DMS53 (cell line): ENCODE measurements at regions not wholly inside any gene's neighbourhood (a gene's known extent, or its start where the extent isn't known, plus 50 kb on each side); places are given as distances from the start of the nearest gene placed in this dataset.
"Not testable (repeated sequence)": the region's sequence is repeated elsewhere in the genome, so short reads cannot be mapped to it uniquely, and the experiment has no call there.

Source experiments
- DNase-seq: peaks from one replicate; lab custom pipeline; 2025; lab: John Stamatoyannopoulos, UW

- no peak for DNase-seq
Measured at GRCh38 chr3:153442799-153443487, 280.9 kb downstream of the RAP2B start.

GRCh38 chr3:153443961-153444360 lies 281.9 kb downstream of the RAP2B start:
- DNase-seq: peak; percentile 20

DNA sequence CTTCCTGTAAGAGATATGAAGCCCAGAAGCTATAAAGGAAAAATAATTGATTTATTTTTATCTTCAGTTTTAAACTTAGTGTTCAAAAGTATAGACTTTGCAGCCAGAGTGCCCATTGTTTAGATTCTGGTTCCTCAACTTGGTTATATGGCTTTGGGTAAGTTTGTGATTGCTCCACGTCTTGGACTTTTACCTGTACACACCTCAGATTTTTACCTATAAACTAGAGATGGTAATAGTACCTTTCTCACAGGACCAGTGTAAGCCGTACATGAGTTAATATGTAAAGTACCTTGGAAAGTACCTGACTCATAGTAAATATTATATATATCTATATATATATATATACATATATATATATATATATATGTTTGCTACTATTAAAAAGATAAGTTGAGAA lies 283.8 kb downstream of the RAP2B start:
- DNase-seq: no peak

- DNase-seq: no peak
Measured at GRCh38 chr3:153448151-153448829, 286.3 kb downstream of the RAP2B start.

GRCh38 chr3:153456833-153457545 lies 295.0 kb downstream of the RAP2B start:
- no peak for DNase-seq

DNA sequence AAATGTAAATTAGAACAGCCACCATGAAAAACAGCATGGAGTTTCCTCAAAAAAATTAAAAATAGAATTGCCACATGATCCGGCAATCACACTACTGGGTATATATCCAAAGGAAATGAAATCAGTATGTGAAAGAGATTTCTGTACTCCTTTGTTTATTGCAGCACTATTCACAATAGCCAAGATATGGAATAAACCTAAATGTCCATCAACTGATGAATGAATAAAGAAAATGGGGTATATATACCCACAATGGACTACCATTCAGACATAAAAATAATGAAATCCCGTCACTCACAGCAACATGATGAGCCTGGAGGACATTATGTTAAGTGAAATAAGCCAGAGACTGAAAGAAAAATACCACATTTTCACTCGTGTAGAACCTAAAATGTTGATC lies 296.9 kb downstream of the RAP2B start:
- DNase-seq: no peak

GRCh38 chr3:153462545-153462944 lies 300.5 kb downstream of the RAP2B start:
- no peak for DNase-seq

GRCh38 chr3:153463895-153464294 lies 301.9 kb downstream of the RAP2B start:
- no peak for DNase-seq

DNA sequence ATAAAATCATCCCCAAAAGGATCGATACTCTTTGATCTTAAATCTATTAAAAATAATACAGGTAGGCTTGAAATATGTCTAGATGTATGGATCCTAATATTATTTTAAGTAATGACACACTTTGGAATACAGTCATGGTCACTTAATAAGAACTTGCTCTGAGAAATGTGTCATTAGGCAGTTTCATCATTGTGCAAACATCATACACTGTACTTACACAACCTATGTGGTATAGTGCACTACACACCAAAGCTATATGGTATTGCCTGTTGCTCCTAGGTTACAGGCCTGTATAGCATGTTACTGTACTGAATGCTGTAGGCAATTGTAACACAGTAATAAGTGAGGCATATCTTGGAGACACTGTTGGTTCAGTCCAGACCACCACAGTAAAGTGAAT lies 307.1 kb downstream of the RAP2B start:
- no peak for DNase-seq

DNA sequence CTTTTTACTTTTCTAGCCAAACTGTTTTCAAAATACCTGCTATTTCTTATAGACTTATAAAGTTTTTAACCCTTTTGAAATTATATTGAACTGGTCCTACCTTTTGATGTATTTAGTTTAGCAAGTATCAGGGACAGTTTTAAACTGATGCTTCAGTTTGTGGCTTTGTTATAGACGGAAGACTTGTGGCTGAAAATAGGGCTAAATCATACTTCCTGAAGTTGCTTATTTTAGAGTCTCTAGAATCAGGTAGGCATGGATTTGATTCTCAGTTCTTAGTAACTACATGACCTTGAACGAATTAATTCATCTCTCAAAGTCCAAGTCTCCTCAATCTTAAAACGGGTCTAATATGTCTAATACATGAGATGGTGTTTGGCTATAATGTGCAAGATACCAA lies 322.8 kb downstream of the RAP2B start:
- no peak for DNase-seq

DNA sequence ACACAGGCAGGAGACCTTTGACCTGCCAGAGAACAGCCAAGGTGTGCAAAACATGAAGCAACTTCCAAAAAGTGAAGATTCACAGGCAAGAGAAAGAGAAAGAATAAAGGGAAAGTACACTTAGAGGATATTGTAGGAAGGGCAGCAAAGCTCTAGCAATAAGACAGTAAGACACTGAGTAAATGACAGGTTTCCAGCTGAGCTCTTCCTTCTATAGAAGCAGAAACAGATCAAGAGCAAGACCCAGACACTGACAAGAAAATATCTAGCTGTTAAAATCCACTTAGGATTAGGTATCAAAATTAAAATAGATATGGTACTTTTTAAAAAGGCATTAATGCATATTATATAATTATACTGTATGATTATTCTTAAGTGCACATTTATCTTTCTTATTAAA lies 333.4 kb downstream of the RAP2B start:
- DNase-seq: no peak

- DNase-seq: no peak
Measured at GRCh38 chr3:153502682-153503081, 340.7 kb downstream of the RAP2B start.

GRCh38 chr3:153503873-153504272 lies 341.8 kb downstream of the RAP2B start:
- DNase-seq: no peak

DNA sequence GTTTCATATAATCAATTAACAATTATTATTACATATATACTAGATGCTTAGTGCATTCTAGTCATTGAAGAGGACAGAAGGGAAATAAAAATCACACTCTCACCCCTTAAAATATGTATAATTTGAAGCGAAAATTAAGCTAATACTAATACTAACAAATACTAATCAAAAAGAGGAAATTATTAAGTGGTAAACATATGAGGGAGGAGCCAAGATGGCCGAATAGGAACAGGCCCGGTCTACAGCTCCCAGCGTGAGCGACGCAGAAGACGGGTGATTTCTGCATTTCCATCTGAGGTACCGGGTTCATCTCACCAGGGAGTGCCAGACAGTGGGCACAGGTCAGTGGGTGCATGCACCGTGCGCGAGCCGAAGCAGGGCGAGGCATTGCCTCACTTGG lies 344.2 kb downstream of the RAP2B start:
- DNase-seq: peak; percentile 46

DNA sequence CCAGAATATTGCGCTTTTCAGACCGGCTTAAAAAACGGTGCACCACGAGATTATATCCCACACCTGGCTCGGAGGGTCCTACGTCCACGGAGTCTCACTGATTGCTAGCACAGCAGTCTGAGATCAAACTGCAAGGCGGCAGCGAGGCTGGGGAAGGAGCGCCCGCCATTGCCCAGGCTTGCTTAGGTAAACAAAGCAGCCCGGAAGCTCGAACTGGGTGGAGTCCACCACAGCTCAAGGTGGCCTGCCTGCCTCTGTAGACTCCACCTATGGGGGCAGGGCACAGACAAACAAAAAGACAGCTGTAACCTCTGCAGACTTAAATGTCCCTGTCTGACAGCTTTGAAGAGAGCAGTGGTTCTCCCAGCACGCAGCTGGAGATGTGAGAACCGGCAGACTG lies 344.7 kb downstream of the RAP2B start:
- peak; percentile 60 for DNase-seq

- DNase-seq: peak; percentile 3
Measured at GRCh38 chr3:153513236-153513635, 351.2 kb downstream of the RAP2B start.

DNA sequence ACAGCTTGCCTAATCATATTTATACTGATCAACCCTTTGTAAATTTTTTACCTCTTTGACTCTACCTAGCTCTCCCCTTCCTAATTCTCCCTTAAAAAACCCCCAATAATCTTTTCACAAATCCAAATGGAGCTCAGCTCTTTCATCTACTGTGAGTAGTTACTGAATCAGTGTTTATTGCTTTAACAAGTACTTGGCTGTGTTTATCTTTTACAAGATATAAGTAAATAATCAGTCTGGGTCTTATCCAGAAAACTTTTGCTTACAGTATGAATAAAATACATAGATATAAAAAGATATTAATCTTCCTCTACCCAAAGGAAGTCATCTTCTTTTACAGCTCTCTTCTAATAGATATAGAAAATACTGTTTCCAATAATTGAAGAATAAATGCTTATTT lies 366.4 kb downstream of the RAP2B start:
- peak; percentile 4 for DNase-seq

DNA sequence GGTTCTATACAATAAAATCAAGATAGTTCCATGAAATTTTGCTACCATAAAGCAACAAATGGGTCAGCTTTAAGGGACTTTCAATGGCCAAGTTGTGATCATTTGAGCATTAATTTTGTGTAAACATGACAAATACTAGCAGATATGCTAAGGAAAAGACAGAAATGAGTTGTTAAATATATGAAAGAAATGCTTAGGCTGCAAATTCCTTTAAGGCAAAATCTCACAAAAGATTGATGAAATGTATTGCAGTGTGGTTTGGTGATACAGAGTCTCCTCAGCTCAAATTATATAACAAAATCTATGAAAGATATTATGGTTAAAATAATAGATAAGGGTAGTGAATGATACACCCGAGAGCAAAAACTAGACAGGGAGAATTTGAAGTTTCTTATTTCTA lies 377.2 kb downstream of the RAP2B start:
- no peak for DNase-seq

- DNase-seq: no peak
Measured at GRCh38 chr3:153545471-153545870, 383.4 kb downstream of the RAP2B start.

GRCh38 chr3:153547970-153548369 lies 385.9 kb downstream of the RAP2B start:
- DNase-seq: peak; percentile 7

DNA sequence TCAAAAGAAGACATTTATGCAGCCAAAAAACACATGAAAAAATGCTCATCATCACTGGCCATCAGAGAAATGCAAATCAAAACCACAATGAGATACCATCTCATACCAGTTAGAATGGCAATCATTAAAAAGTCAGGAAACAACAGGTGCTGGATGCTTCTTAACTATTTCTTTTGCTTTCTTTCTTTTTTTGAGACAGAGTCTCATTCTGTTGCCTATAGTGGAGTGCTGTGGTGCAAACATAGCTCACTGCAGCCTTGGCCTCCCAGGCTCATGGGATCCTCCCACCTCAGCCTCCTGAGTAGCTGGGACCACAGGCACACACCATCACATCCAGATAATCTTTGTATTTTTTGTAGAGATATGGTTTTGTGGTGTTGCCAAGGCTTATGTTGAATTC lies 387.7 kb downstream of the RAP2B start:
- DNase-seq: not testable (repeated sequence)

- DNase-seq: no peak
Measured at GRCh38 chr3:153551536-153552285, 389.7 kb downstream of the RAP2B start.
